ENCODE measurements at regions not wholly inside any gene's neighbourhood (a gene's known extent, or its start where the extent isn't known, plus 50 kb on each side); places are given as distances from the start of the nearest gene placed in this dataset.

DNA sequence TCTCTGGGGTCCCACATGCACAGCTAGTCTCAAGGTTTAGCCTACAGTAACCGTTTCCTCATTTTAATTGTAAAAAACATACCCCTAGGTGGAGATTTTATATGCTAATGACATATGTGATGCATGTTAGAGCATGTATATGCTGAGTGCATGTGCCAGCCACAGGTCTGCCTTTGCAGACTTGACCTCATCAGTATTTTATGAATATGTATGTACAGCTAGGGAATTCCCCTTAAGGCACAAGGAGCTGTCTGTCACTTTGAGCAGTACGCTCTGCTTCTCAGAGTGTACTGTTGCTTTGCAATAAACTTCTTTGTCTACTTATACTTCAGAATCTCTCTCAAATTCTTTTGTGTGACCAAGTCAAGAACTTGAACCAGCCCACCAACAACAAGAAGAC, 131.2 kb upstream of the ERBB4 start:
- Histone ChIP-seq H2AFZ (replicated peaks) (no peak overlapping the region), H3F3A (ENCODE audit: low read depth) (no peaks in the 10 kb centered on the region), H4K20me1 (ENCODE audit: low read depth) (no peaks in the 10 kb centered on the region), H3K4me1 (no peaks in the 10 kb centered on the region), H3K79me2 (ENCODE audit: low read depth) (no peaks in the 10 kb centered on the region), H3K4me2 (no peak overlapping the region), H3K27me3 (no peaks in the 10 kb centered on the region), H3K27ac (no peak overlapping the region), H3K4me3 (no peak overlapping the region), H3K36me3 (no peaks in the 10 kb centered on the region), H3K9ac (no peak overlapping the region), H3K9me3 (ENCODE audit: low read depth) (no peaks in the 10 kb centered on the region)
- Mint-ChIP-seq H3K27me3 (ENCODE audit: insufficient read depth, low read depth) (no peaks in the 10 kb centered on the region), H3K4me3 (no peak overlapping the region), H3K27ac (no peak overlapping the region), H3K4me1 (no peaks in the 10 kb centered on the region), H3K9me3 (no peaks in the 10 kb centered on the region), H3K36me3 (no peaks in the 10 kb centered on the region)
- TF ChIP-seq, protein P1, sequence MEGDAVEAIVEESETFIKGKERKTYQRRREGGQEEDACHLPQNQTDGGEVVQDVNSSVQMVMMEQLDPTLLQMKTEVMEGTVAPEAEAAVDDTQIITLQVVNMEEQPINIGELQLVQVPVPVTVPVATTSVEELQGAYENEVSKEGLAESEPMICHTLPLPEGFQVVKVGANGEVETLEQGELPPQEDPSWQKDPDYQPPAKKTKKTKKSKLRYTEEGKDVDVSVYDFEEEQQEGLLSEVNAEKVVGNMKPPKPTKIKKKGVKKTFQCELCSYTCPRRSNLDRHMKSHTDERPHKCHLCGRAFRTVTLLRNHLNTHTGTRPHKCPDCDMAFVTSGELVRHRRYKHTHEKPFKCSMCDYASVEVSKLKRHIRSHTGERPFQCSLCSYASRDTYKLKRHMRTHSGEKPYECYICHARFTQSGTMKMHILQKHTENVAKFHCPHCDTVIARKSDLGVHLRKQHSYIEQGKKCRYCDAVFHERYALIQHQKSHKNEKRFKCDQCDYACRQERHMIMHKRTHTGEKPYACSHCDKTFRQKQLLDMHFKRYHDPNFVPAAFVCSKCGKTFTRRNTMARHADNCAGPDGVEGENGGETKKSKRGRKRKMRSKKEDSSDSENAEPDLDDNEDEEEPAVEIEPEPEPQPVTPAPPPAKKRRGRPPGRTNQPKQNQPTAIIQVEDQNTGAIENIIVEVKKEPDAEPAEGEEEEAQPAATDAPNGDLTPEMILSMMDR (IDR thresholded peaks at IDR 0.05) = no peak
- no peak for DNase-seq (ENCODE audit: low spot score)

DNA sequence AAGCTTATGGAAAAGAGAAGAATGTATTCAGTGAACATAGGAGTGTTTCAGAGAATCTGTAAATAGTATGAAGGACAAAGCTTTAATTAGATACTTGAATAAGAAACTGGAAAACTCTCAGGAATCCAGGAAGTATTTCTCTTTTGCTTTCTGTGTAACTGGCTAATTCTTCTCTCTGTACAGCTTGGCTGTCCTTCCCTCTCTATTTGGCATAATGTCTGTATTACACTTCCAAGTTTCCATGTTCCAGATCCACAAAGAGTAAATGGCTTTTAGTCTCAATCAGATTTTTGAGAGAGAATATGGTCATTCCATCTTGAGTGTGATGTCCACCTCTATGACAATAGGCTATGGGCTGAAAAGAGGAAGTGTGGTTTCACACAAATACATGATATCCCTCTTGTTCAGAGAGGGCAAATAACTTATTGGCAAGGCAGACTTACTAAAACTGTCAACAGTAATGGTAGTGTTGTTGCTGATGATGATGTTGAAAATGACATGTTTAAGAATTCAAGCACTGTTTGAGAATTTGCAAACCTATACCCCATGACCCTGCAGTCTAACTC, 129.2 kb upstream of the ERBB4 start:
- TF ChIP-seq EZH2phosphoT487 (IDR thresholded peaks at IDR 0.05) (no peak), EZH2 (IDR thresholded peaks at IDR 0.05) (no peak)
- TF ChIP-seq, protein P1 (IDR thresholded peaks at IDR 0.05) = no peak
- no peaks in the 10 kb centered on the region for H3K79me2 ChIP-seq (ENCODE audit: low read depth)
- no peak overlapping the region for H3K27ac ChIP-seq
- H3K4me1 ChIP-seq = no peaks in the 10 kb centered on the region
- H4K20me1 ChIP-seq (ENCODE audit: low read depth) = no peaks in the 10 kb centered on the region
- Mint-ChIP-seq H3K9me3 (no peaks in the 10 kb centered on the region), H3K27me3 (ENCODE audit: insufficient read depth, low read depth) (no peaks in the 10 kb centered on the region), H3K4me3 (no peak overlapping the region), H3K27ac (no peak overlapping the region), H3K4me1 (no peaks in the 10 kb centered on the region), H3K36me3 (no peaks in the 10 kb centered on the region)
- H3K27me3 ChIP-seq = no peaks in the 10 kb centered on the region
- no peak overlapping the region for H2AFZ ChIP-seq (replicated peaks)
- no peak overlapping the region for H3K4me3 ChIP-seq
- H3K9me3 ChIP-seq (ENCODE audit: low read depth) = no peaks in the 10 kb centered on the region
- no peaks in the 10 kb centered on the region for H3F3A ChIP-seq (ENCODE audit: low read depth)
- no peak for DNase-seq (ENCODE audit: low spot score)
- H3K9ac ChIP-seq = no peak overlapping the region
- H3K4me2 ChIP-seq = no peak overlapping the region
- no peaks in the 10 kb centered on the region for H3K36me3 ChIP-seq

DNA sequence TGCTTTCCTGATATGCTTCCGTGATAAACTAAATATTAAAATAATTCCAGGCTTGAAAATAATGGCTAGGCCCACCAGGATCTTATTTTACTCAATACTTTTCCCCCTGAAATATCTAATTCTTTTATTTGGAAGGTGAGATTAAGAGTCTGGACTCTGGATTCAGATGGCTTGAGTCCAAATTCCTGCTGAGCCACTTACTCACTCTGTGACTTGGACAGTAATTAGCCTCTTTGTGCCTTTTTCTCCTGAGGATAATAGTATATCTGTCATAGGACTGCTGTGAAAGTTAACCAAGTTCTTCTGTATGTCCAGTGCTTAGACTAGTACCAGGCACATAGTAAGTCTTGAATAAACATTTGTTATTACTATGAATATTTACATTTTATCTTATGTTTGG, 127.3 kb upstream of the ERBB4 start:
- no peaks in the 10 kb centered on the region for H4K20me1 ChIP-seq (ENCODE audit: low read depth)
- no peak overlapping the region for H3K4me2 ChIP-seq
- DNase-seq (ENCODE audit: low spot score) = no peak
- H3K79me2 ChIP-seq (ENCODE audit: low read depth) = no peaks in the 10 kb centered on the region
- H3K27ac ChIP-seq = no peak overlapping the region
- no peak overlapping the region for H2AFZ ChIP-seq (replicated peaks)
- no peaks in the 10 kb centered on the region for H3K9me3 ChIP-seq (ENCODE audit: low read depth)
- no peaks in the 10 kb centered on the region for H3K27me3 ChIP-seq
- Mint-ChIP-seq H3K9me3 (no peaks in the 10 kb centered on the region), H3K4me3 (no peak overlapping the region), H3K36me3 (no peaks in the 10 kb centered on the region), H3K27ac (no peak overlapping the region), H3K4me1 (no peaks in the 10 kb centered on the region), H3K27me3 (ENCODE audit: insufficient read depth, low read depth) (peaks cover under 1% of the 10 kb centered on the region)
- TF ChIP-seq, protein P1 (IDR thresholded peaks at IDR 0.05) = no peak
- no peak for TF ChIP-seq EZH2phosphoT487 (IDR thresholded peaks at IDR 0.05)
- TF ChIP-seq EZH2 (IDR thresholded peaks at IDR 0.05) = no peak
- no peaks in the 10 kb centered on the region for H3K36me3 ChIP-seq
- H3K9ac ChIP-seq = no peak overlapping the region
- no peaks in the 10 kb centered on the region for H3F3A ChIP-seq (ENCODE audit: low read depth)
- H3K4me1 ChIP-seq = no peaks in the 10 kb centered on the region
- H3K4me3 ChIP-seq = no peak overlapping the region
